HepG2 (cell line): ENCODE measurements at regions not wholly inside any gene's neighbourhood (a gene's known extent, or its start where the extent isn't known, plus 50 kb on each side); places are given as distances from the start of the nearest gene placed in this dataset.

Experiments used
- CBX5 ChIP-seq: sonication (generic); formaldehyde crosslinking; IDR thresholded peaks from 2 replicates; pipeline ENCODE4 v1.4.0; 2020; ENCODE audit warnings: missing genetic modification reagents, borderline replicate concordance
- CHD4 ChIP-seq: fragments of 200-600 bp; sonication (generic); IDR thresholded peaks from 2 replicates; pipeline ENCODE4 v1.7.0; 2017; ENCODE audit warnings: mild to moderate bottlenecking, low read length, borderline replicate concordance
- HDAC2 ChIP-seq: sonication (generic); formaldehyde crosslinking; IDR thresholded peaks from 2 replicates; pipeline ENCODE4 v1.4.0; 2020; ENCODE audit warnings: missing genetic modification reagents
- HNF4A ChIP-seq: sonication (generic); formaldehyde crosslinking; IDR thresholded peaks from 2 replicates; pipeline ENCODE4 v1.4.0; 2020; ENCODE audit warnings: missing genetic modification reagents
- HNRNPL ChIP-seq: fragments of 200-400 bp; formaldehyde crosslinking; IDR thresholded peaks from 2 replicates; pipeline ENCODE4 v1.6.1; 2017; ENCODE audit warnings: mild to moderate bottlenecking, low read depth, low read length
- KLF16 ChIP-seq, 2 experiments: sonication (generic) in 1 of 2; formaldehyde crosslinking in 1 of 2; IDR thresholded peaks; 2 replicates each; pipeline versions ENCODE4 v1.6.1 to v1.8.0; 2016 to 2023; ENCODE audit warnings: missing genetic modification reagents in 2 of 2, missing compliant biosample characterization in 1 of 2
- MIXL1 ChIP-seq: IDR thresholded peaks from 2 replicates; pipeline ENCODE4 v1.6.1; 2016
- MTF1 ChIP-seq: sonication (generic); formaldehyde crosslinking; IDR thresholded peaks from 2 replicates; pipeline ENCODE4 v1.5.0; 2020; ENCODE audit warnings: missing genetic modification reagents
- NCOA2 ChIP-seq: sonication (generic); formaldehyde crosslinking; IDR thresholded peaks from 2 replicates; pipeline ENCODE4 v1.8.0; 2022; ENCODE audit warnings: inconsistent platforms
- NFIB ChIP-seq: sonication (generic); formaldehyde crosslinking; IDR thresholded peaks from 2 replicates; pipeline ENCODE4 v1.9.0; 2021; ENCODE audit warnings: missing genetic modification reagents, mild to moderate bottlenecking, borderline replicate concordance
- TEAD2 ChIP-seq: sonication (generic); formaldehyde crosslinking; IDR thresholded peaks from 2 replicates; pipeline ENCODE4 v1.9.0; 2021; ENCODE audit warnings: missing genetic modification reagents
- TIGD3 ChIP-seq: sonication (generic); formaldehyde crosslinking; IDR thresholded peaks from 2 replicates; pipeline ENCODE4 v1.5.1; 2020; ENCODE audit warnings: mild to moderate bottlenecking, missing genetic modification reagents, borderline replicate concordance
- XBP1 ChIP-seq: sonication (generic); formaldehyde crosslinking; IDR thresholded peaks from 2 replicates; pipeline ENCODE4 v1.5.0; 2020; ENCODE audit warnings: missing genetic modification reagents
- ZNF326 ChIP-seq: sonication (generic); formaldehyde crosslinking; IDR thresholded peaks from 2 replicates; pipeline ENCODE4 v1.4.0; 2020; ENCODE audit warnings: missing genetic modification reagents, borderline replicate concordance
- ZNF446 ChIP-seq: sonication (generic); formaldehyde crosslinking; IDR thresholded peaks from 2 replicates; pipeline ENCODE4 v1.5.0; 2020; ENCODE audit warnings: mild to moderate bottlenecking, missing genetic modification reagents
- ZNF546 ChIP-seq: sonication (generic); formaldehyde crosslinking; conservative IDR thresholded peaks from 2 replicates; pipeline ENCODE4 v1.8.1; 2023; ENCODE audit warnings: mild to moderate bottlenecking, missing genetic modification reagents
- ZNF576 ChIP-seq: sonication (generic); formaldehyde crosslinking; IDR thresholded peaks from 2 replicates; pipeline ENCODE4 v1.4.0; 2020; ENCODE audit warnings: mild to moderate bottlenecking, missing genetic modification reagents
- ZNF704 ChIP-seq: sonication (generic); formaldehyde crosslinking; IDR thresholded peaks from 2 replicates; pipeline ENCODE4 v1.8.1; 2023; ENCODE audit warnings: mild to moderate bottlenecking, inconsistent platforms, moderate library complexity, missing genetic modification reagents, borderline replicate concordance
- TF ChIP-seq, protein P1 (sequence below): IDR thresholded peaks from 2 replicates; pipeline ENCODE4 v1.6.1; 2016; ENCODE audit warnings: low read depth, borderline replicate concordance
- TF ChIP-seq, protein P2 (sequence below): sonication (generic); formaldehyde crosslinking; IDR thresholded peaks from 2 replicates; pipeline ENCODE4 v1.4.0; 2020; ENCODE audit warnings: missing genetic modification reagents, borderline replicate concordance
- TF ChIP-seq, protein P3 (sequence below): sonication (generic); formaldehyde crosslinking; IDR thresholded peaks from 2 replicates; pipeline ENCODE4 v1.5.0; 2020; ENCODE audit warnings: missing genetic modification reagents, mild to moderate bottlenecking, borderline replicate concordance
- TF ChIP-seq, protein P4 (sequence below): sonication (generic); formaldehyde crosslinking; IDR thresholded peaks from 2 replicates; pipeline ENCODE4 v1.8.0; 2022; ENCODE audit warnings: mild to moderate bottlenecking, missing genetic modification reagents, moderate library complexity
- TF ChIP-seq, protein P5 (sequence below): fragments of 450-650 bp; IDR thresholded peaks from 2 replicates; pipeline ENCODE4 v1.6.1; 2017

- TF ChIP-seq NFIB (CRISPR knock-in tag) (no peak), ZNF576 (CRISPR knock-in tag) (no peak), XBP1 (no peak), TEAD2 (CRISPR knock-in tag) (no peak), NCOA2 (no peak), ZNF446 (no peak), HNF4A (peak; percentile 51; the same call in 1 of the 2 replicates), ZNF704 (CRISPR knock-in tag) (no peak), TIGD3 (CRISPR knock-in tag) (no peak), MTF1 (CRISPR knock-in tag) (no peak), KLF16 (CRISPR knock-in tag; IDR thresholded peaks at IDR 0.05) (no peak), ZNF546 (no peak), CBX5 (no peak), HDAC2 (CRISPR knock-in tag) (no peak), CHD4 (no peak), HNRNPL (no peak), ZNF326 (CRISPR knock-in tag) (no peak), MIXL1 (CRISPR knock-in tag) (no peak)
- TF ChIP-seq, protein P1, sequence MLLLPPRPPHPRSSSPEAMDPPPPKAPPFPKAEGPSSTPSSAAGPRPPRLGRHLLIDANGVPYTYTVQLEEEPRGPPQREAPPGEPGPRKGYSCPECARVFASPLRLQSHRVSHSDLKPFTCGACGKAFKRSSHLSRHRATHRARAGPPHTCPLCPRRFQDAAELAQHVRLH (CRISPR knock-in tag): no peak
- TF ChIP-seq, protein P2, sequence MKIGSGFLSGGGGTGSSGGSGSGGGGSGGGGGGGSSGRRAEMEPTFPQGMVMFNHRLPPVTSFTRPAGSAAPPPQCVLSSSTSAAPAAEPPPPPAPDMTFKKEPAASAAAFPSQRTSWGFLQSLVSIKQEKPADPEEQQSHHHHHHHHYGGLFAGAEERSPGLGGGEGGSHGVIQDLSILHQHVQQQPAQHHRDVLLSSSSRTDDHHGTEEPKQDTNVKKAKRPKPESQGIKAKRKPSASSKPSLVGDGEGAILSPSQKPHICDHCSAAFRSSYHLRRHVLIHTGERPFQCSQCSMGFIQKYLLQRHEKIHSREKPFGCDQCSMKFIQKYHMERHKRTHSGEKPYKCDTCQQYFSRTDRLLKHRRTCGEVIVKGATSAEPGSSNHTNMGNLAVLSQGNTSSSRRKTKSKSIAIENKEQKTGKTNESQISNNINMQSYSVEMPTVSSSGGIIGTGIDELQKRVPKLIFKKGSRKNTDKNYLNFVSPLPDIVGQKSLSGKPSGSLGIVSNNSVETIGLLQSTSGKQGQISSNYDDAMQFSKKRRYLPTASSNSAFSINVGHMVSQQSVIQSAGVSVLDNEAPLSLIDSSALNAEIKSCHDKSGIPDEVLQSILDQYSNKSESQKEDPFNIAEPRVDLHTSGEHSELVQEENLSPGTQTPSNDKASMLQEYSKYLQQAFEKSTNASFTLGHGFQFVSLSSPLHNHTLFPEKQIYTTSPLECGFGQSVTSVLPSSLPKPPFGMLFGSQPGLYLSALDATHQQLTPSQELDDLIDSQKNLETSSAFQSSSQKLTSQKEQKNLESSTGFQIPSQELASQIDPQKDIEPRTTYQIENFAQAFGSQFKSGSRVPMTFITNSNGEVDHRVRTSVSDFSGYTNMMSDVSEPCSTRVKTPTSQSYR (CRISPR knock-in tag): peak; percentile 29; the same call in 1 of the 2 replicates
- TF ChIP-seq, protein P3, sequence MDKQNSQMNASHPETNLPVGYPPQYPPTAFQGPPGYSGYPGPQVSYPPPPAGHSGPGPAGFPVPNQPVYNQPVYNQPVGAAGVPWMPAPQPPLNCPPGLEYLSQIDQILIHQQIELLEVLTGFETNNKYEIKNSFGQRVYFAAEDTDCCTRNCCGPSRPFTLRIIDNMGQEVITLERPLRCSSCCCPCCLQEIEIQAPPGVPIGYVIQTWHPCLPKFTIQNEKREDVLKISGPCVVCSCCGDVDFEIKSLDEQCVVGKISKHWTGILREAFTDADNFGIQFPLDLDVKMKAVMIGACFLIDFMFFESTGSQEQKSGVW (CRISPR knock-in tag): no peak
- TF ChIP-seq, protein P4, sequence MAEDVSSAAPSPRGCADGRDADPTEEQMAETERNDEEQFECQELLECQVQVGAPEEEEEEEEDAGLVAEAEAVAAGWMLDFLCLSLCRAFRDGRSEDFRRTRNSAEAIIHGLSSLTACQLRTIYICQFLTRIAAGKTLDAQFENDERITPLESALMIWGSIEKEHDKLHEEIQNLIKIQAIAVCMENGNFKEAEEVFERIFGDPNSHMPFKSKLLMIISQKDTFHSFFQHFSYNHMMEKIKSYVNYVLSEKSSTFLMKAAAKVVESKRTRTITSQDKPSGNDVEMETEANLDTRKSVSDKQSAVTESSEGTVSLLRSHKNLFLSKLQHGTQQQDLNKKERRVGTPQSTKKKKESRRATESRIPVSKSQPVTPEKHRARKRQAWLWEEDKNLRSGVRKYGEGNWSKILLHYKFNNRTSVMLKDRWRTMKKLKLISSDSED (CRISPR knock-in tag): no peak
- TF ChIP-seq, protein P5, sequence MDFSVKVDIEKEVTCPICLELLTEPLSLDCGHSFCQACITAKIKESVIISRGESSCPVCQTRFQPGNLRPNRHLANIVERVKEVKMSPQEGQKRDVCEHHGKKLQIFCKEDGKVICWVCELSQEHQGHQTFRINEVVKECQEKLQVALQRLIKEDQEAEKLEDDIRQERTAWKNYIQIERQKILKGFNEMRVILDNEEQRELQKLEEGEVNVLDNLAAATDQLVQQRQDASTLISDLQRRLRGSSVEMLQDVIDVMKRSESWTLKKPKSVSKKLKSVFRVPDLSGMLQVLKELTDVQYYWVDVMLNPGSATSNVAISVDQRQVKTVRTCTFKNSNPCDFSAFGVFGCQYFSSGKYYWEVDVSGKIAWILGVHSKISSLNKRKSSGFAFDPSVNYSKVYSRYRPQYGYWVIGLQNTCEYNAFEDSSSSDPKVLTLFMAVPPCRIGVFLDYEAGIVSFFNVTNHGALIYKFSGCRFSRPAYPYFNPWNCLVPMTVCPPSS: no peak
These were observed 79.5 kb downstream of the DISP1 start (continued) for GRCh38 chr1:222894331-222894730.
